GM19035 (cell line): ENCODE measurements at regions not wholly inside any gene's neighbourhood (a gene's known extent, or its start where the extent isn't known, plus 50 kb on each side); places are given as distances from the start of the nearest gene placed in this dataset.

Source experiments
- ATAC-seq: cut with Tn5 transposase; IDR thresholded peaks from one replicate; pipeline ENCODE4 v1.9.1; 2021; ENCODE audit not compliant: unreplicated experiment

DNA sequence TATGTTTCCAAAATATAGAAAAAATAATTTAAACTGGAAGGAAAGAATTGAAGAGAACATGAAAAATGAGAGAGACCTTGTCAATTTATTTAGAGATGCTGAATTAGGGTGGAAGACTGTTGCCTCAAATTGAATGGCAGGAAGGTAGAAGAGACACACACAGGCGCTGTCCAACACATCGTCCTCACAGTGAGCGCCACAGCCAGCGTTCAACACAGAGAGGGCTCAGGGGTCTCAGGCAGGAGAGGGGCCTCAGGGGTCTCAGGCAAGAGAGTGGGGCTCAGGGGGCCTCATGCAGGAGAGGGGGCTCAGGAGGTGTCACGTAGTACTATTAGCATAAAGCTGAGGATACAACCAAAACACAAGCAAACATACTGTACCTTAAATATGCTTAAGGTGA lies 65.7 kb downstream of the TMEM18 start:
- ATAC-seq: no peak

DNA sequence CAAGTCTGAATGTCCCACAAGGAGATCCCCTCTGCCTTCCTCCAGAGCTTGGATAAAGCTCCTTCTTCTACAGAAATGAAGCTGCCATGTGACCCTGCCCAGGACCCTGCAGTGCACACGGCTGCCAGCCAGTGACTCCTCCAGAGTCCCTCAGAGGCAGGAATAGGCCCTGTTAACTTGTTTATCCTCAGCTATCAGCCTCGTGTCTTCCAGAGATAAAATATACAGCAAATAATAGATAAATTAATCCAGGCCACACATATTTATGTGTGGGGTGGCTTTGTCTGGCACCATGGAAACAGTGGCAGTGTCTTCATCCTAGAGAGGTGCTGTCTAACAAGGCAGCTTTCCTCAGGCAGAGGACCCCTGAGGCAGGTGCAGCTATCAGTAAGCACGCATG lies 66.7 kb downstream of the TMEM18 start:
- no peak for ATAC-seq

DNA sequence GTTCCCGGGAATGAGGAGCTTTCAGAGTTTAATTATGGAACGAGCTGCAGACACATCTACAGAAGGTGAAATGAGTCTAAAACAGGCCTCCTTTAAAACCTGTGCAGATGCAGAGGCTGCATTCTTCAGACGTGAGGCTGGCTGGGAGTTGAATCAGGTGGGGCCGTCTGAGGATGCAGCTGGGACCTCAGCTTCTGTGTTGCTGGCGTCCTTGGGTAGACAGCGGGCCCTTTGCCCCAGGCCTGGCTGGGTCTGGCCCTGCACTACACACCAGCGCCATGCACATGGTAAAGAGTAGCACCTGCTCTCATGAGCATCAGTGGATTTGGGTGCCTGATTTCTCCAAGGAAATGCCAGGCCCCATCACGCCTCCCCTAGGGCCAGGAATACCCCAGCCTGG lies 67.3 kb downstream of the TMEM18 start:
- ATAC-seq: no peak

DNA sequence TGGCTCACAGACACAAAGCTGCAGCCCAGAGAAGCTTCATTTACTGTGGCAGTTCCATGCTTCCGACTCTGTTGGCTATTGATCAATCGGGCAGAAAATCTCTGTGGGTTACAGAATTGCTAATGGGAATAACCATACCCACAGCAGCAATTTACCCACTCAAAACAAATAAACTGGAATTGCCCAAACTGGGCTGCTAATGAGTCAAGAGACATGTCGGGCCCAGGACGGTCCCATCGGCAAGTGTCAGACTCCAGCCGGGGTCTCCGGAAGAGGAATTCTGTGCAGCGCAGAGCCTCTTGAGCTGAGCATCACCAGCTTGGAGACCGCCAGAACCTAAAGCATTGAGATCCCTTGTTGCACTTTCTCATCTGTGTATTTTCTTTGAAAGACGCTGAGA lies 67.8 kb downstream of the TMEM18 start:
- ATAC-seq: no peak

DNA sequence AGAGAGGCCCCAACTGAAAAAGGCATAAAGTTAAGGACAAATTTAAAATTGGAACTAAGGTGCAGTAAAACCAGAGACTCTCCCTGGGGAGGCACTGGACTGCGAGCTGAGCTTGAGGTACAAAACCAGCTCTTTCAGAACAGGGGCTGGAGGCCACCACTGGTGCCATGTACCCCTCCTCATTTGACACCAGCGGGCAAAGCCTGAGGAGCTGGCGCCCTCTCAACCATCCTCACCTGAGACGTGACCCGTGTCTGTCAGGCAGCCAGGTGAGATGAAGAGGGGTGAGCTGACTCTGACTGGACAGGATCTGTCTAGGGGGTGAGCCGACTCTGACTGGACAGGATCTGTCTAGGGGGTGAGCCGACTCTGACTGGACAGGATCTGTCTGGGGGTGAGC lies 68.5 kb downstream of the TMEM18 start:
- ATAC-seq: no peak

DNA sequence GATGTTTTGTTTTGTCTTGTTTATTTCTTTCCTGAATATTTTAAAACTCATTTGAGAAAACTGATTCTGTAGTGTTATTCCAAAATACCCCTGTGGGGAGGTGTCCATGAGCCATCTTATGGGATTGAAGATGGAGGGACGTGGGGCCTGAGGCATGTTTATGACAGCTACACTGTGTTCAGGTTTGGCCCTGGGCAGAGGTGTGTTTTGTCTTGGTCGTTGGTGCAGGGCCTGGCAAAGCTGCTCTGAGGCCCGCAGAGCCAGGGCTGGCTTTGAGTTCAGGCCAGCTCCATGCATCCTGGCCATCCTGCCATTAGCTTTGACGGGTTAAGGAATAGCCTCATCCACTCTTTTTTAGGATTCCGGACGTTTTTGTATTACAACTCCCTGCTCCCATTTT lies 68.9 kb downstream of the TMEM18 start:
- ATAC-seq: no peak

DNA sequence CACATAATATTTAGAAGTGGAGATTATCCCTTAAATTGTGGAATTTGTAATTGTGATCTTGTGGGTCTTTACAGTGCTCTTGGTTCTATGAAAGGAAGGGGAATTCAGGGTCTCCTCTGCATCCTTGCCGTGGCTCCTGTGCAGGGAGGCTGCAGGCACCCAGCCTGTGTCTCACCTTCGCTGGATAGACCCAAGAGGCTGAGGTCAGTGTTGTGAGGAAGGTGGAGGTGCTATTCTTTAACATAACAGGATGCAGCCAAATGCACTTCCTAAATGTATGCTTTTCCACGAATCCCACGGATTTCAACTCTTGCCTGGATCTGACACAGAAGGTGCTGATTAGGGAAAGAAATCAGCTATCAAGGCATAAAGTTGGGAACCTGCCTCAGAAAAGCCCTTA lies 69.5 kb downstream of the TMEM18 start:
- ATAC-seq: no peak

DNA sequence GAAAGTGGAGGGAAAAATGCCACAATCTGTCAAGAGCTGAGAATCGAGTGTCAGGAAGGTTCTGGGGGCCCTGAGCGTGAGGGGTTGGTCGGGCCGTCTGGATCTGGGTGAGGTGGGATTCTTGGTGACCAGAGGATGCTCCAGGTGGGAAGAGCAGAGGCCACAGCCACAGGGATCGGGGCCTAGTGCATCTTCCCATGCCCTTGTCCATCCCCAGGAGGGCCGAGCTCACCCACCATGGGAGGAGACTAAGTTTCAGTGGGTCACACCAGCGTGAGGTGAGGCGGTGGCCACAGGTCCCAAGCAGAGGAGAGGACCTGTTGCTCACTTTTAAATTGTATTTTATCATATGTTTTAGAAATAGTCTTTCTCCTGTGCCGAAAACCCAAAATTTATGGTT lies 70.0 kb downstream of the TMEM18 start:
- no peak for ATAC-seq

DNA sequence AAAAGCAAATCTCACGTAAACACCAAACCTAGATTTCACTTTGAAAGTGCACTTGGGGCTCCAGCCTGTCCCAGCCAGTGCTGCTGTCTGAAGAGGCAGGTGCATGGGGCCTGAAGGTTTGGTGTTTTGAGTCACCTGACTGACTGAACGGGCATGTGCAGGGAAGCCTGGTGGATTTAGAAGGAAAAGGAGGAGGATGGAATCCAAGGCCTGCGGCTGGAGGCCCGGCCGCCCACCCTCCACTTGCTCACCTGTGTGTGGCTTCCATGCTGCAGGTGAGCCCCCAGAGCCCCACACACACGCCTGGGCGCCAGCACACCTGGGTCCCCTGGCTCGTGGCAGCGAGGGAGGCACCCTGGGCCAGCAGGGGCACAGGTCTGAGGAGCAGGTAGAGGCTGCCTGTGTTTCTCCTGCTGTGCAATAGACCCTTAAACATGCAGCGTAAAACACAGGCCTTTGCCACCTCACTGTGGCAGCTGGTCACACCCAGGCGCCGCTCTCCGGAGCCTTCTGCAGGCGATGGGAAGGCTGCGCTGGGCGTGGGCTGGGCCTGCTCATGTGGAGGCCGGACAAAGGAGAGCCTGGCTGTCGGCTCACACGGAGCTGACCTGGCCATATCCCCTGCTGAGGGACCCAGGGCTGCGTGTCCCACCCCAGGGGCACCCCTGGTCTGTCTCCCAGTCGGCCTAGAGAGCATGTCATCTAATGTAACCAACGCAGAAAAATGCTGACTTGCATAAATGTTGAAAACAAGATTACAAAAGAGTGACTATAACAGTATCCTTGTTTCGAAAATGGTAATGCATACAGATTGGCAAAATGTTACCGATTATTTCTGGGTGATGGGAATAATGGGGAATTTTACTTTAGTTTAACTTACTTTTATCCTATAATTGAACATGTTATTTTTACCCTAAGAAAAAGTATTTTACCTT lies 71.3 kb downstream of the TMEM18 start:
- no peak for ATAC-seq

DNA sequence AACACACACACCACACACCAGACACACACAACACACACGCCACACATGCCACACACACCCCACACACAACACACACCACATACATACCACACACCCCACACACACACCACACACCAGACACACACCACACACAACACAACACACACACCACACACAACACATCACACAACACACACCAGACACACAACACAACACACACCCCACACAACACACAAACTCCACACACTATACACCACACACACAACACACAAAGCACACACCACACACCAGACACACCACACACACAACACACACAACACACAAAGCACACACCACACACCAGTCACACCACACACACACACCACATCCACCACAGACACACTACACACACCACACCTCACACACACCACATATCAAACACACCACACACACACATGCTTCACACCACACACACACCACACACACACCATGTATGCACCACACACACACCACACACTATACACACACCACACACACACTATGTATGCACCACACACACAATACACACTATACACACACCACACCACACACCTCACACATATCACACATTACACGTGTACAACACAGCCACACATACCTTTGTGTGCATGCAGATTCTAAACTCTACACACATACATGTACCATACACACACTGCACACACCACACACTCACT lies 72.2 kb downstream of the TMEM18 start:
- no peak for ATAC-seq

DNA sequence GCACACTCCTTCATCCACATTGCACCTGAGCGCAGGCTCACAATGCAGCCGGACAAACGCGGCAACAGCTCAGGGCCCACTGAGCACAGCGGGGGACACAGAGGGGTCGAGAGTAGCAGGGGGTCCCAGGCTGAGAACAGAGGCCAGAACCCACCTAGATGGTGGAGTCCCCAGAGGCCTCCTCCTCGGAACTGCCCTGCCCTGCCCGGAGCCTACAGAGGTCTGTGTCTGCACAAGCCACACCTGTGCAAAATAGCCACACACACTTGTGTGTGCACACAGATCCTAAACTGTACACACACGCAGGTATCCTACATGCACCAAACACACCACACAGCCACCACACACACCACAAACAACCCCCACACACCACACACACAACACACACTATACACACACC lies 72.8 kb downstream of the TMEM18 start:
- ATAC-seq: no peak

DNA sequence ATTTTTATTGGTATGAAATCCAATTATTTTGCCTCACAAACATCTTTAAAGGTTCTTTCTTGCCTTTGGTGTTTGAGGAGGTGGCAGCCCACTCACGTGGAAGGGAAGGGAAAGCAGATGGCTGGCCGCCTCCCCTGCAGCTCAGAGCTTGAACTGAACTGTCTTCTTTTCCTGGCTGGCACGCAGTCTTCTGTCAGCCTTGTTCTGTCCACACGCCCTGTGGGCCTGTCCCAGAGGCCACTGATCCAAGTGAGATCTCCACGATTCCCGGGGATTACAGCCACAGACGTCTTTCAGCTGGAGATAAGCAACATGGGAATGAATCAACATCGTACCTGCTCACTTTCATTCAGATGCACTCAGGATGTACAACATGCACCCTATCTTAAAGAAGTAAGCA lies 73.3 kb downstream of the TMEM18 start:
- ATAC-seq: no peak

DNA sequence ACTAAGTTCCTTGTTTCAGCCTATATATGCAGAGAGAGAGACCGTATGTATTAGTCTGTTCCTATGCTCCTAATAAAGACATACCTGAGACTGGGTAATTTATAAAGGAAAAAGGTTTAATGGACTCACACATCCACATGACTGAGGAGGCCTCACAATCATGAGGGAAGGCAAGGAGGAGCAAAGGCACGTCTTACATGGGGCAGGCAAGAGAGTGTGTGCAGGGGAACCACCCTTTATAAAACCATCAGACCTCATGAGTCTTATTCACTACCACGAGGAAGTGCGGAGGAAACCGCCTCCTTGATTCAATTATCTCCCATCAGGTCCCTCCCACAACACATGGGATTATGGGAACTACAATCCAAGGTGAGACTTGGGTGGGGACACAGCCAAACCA lies 73.8 kb downstream of the TMEM18 start:
- ATAC-seq: no peak

DNA sequence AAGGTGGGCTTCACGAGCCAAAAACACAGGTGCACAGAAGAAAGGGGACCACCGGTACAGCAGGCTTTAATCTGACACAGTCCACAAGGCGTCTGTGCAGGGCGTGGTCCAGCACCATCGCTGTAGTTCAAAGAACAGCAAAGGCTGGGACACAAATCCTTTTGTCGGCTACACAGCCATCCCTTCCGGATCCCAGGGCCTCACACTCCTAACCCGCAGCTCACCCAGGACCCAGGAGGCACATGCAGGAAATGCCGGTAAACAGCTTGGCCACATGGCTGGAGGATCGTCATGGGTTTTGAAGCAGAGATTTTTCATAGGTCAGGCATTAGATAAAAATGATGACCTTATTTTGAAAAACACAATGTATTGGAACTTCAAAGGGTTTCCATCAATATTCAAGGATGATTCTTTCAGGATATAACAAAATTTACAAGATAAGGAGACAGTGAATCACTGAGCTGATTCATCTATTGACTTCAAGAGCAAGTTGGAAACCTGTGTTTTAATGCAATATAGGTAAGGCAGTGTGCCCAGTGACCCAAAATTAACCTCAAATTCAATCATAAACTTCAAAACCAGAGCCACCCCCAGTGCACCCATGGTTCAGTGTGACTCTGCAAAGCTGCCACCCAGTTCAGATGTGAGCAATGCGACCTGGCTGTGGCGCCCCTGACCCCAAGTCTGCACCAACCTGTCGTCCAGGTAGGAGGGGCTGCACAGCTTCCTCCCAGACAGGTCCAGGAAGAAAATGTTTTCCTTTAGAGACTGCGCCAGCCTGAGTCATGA lies 74.4 kb downstream of the TMEM18 start:
- no peak for ATAC-seq

DNA sequence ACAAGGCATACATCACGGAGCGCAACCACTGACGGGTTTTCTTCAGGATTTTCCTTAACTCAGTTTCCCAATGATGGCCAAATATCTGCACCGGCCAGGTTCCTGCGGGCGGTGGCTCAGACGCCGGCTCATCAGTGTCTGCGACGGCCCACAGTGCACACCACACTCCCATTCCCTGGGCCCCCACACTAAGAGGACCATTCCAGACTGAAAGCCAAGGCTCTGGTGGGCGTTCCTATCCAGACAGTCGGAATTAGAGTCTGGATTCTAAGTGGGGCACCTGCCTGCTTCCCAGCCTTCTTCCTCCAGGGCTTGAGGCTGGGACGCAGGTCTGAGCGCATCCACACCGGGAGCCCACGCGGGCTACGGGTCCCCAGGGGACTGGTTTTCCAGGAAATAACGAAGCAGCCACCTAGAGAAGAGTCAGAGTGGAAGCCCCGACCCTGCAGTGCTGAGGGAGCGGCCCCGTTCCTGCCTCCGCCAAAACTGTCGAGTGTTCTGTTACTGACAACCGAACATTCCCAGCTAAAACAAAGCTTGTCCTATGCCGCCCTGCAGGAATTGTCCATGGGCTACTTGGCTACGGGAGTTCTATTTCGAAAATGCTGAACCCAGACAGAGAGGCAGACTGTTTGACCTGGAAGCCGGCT lies 75.3 kb downstream of the TMEM18 start:
- ATAC-seq: no peak

DNA sequence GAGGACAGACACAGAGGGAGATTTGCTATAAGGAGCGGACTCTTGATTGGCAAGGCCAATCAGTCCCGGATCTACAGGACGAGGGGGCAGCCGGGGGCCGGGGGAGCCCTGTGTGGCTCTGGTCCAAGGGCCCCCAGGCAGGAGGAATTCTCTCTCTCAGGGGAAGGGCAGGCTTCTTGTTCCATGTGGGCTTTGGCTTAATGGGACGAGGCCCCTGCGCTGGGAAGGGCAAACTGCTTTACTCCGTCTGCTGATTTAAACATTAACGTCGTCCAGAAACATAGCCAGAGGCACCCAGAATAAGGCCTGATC lies 75.9 kb downstream of the TMEM18 start:
- no peak for ATAC-seq

DNA sequence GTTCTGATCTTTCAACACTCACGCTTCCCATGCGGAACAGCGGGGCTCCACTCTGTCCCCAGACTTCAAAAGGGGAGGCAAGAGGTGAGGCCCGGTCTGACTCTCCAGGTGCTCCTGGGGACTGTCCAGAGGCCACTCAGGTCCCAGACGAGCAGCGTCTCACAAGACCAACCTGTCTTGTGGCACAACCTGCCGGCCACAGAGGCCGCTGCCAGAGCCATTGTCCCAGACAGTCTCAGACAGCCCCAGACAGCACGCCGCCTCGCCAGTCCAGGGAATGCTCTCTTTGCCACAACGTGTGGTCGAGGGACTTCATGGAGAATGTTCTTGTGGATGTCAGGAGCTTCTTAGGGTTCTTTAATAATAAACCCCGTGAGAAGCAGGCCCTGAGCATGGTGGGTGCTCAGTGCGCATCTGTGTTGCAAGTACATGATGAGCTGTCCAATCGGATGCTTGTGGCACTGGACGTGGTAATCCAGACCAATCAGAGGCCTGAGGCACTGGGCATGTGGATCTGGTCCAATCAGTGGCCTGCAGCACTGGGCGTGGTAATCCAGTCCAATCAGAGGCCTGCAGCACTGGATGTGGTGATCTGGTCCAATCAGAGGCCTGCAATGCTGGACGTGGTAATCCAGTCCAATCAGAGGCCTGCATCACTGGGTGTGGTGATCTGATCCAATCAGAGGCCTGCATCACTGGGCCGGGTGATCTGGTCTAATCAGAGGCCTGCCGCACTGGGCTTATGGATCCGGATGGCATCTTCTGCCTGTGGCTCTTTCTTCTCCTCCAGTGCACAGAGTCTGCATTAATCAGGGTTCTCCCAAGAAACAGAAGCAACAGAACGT lies 76.4 kb downstream of the TMEM18 start:
- no peak for ATAC-seq

DNA sequence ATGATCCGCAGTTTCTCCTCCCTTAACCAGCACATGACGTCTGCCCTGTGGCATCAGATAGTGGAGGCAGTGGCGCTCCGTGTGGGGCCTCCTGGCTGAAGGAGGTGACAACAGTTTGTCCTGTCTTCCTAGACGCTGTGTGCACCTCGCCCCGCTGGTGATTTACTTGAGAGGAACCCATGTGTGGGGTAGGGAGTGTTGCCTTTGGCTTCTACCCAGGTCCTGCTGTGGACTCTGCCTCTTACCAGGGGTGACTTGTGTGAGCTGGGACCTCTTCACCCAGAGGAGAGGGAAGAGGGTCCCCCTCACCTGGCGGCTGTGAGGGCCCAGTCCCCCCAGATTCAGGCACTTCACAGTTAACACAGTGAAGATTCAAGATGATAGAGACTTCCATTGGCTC lies 77.6 kb downstream of the TMEM18 start:
- ATAC-seq: no peak

DNA sequence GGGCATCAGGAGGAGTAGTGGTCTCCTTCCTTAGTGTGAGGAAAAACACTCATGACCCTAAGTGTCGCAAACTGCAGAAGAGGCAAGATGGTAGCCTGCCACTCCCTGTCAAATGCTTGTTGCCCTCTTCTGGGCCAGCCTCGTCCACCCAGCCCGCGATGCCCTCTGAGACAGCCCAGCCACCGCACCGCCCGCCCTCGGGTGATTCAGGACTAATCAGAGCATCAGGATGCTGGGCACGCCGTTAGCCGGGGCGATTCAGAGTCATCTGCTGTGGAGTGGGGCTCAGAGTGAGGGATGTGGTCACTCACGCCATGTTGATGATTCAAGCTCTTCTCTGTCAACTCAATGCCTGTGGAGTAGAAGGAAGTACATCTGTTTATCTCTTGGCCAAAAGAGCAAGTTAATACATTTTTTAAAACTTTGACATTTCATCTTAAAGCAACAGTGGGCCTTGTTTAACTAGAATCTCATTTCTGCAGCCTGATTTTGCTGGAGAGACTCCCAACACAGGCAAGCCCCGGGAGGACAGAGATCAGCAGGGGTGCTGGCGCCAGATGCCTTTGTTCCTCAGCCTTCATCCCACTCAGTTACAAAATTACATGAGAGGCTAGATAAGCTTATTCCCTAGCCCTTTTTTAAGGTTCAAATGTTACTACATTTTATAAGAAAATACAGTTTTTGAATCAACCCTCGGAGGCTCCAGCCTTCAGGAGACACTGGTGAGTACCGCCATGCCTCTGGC lies 79.0 kb downstream of the TMEM18 start:
- ATAC-seq: no peak
